Liver (tissue), 8 donors: ENCODE measurements at regions not wholly inside any gene's neighbourhood (a gene's known extent, or its start where the extent isn't known, plus 50 kb on each side); places are given as distances from the start of the nearest gene placed in this dataset.

Source experiments
- DNase-seq: peaks from one replicate; pipeline ENCODE4 v3.0.0-alpha.2; 2017; ENCODE audit warnings: low spot score
- H3K27ac ChIP-seq, 2 donors: one replicate each; pipeline ENCODE4 v1.7.0; 2013; ENCODE audit warnings: inconsistent platforms in 2 of 2, low read length in 2 of 2, control low read depth in 1 of 2, low read depth in 1 of 2, mild to moderate bottlenecking in 1 of 2
- H3K27me3 ChIP-seq, 4 donors: one replicate each; pipeline versions ENCODE4 v1.6.1 to v1.7.0; 2013; ENCODE audit warnings: low read length in 3 of 4, inconsistent platforms in 1 of 4, mild to moderate bottlenecking in 1 of 4, moderate library complexity in 1 of 4; ENCODE audit not compliant: control insufficient read depth in 4 of 4, insufficient read depth in 4 of 4
- H3K36me3 ChIP-seq, 4 donors: one replicate each; pipeline versions ENCODE4 v1.6.1 to v1.7.0; 2013; ENCODE audit warnings: low read length in 3 of 4, mild to moderate bottlenecking in 3 of 4, low read depth in 1 of 4, moderate library complexity in 1 of 4; ENCODE audit not compliant: control insufficient read depth in 4 of 4, insufficient read depth in 3 of 4
- H3K4me1 ChIP-seq, 4 donors: one replicate each; pipeline versions ENCODE4 v1.6.1 to v1.7.0; 2013; ENCODE audit warnings: low read length in 3 of 4, mild to moderate bottlenecking in 3 of 4, moderate library complexity in 1 of 4; ENCODE audit not compliant: control insufficient read depth in 4 of 4, insufficient read depth in 4 of 4
- H3K4me3 ChIP-seq, 3 donors: one replicate each; pipeline versions ENCODE4 v1.6.1 to v1.7.0; 2013; ENCODE audit warnings: low read length in 3 of 3, control low read depth in 1 of 3, low read depth in 1 of 3, mild to moderate bottlenecking in 1 of 3
- H3K9ac ChIP-seq, 2 donors: one replicate each; pipeline ENCODE4 v1.7.0; 2013; ENCODE audit warnings: low read length in 2 of 2, mild to moderate bottlenecking in 2 of 2, moderate library complexity in 2 of 2, control low read depth in 1 of 2, low read depth in 1 of 2
- H3K9me3 ChIP-seq, 4 donors: one replicate each; pipeline versions ENCODE4 v1.6.1 to v1.7.0; 2013; ENCODE audit warnings: low read length in 3 of 4; ENCODE audit not compliant: control insufficient read depth in 4 of 4
- ATF3 ChIP-seq: IDR thresholded peaks from 2 replicates; pipeline ENCODE4 v1.6.1; 2016; ENCODE audit warnings: antibody characterized with exemption
- CTCF ChIP-seq: fragments of 150-350 bp; IDR thresholded peaks from 2 replicates; pipeline ENCODE4 v1.5.1; 2017; ENCODE audit warnings: improper control_type of control experiment, low read depth, low read length; ENCODE audit not compliant: missing input control
- EGR1 ChIP-seq, 2 donors: IDR thresholded peaks; 2 replicates each; pipeline ENCODE4 v1.6.1; 2016 to 2018; ENCODE audit warnings: antibody characterized with exemption in 2 of 2, low read depth in 2 of 2
- FOXA1 ChIP-seq: IDR thresholded peaks from 2 replicates; pipeline ENCODE4 v1.6.1; 2016; ENCODE audit warnings: antibody characterized with exemption
- FOXA2 ChIP-seq: IDR thresholded peaks from 2 replicates; pipeline ENCODE4 v1.6.1; 2016; ENCODE audit warnings: antibody characterized with exemption
- GABPA ChIP-seq, 2 donors: IDR thresholded peaks in 1 of 2; conservative IDR thresholded peaks in 1 of 2; 2 replicates each; pipeline ENCODE4 v1.6.1; 2016; ENCODE audit warnings: antibody characterized with exemption in 2 of 2, mild to moderate bottlenecking in 1 of 2, moderate library complexity in 1 of 2
- HNF4A ChIP-seq, 2 donors: conservative IDR thresholded peaks; 2 replicates each; pipeline ENCODE4 v1.6.1; 2016; ENCODE audit warnings: antibody characterized with exemption in 2 of 2, mild to moderate bottlenecking in 2 of 2
- HNF4G ChIP-seq: IDR thresholded peaks from 2 replicates; pipeline ENCODE4 v1.6.1; 2016; ENCODE audit warnings: antibody characterized with exemption
- JUND ChIP-seq, 2 donors: IDR thresholded peaks; 2 replicates each; pipeline ENCODE4 v1.6.1; 2016; ENCODE audit warnings: antibody characterized with exemption in 2 of 2
- MAX ChIP-seq: IDR thresholded peaks from 2 replicates; pipeline ENCODE4 v1.6.1; 2016; ENCODE audit warnings: antibody characterized with exemption
- NR2F2 ChIP-seq: IDR thresholded peaks from 2 replicates; pipeline ENCODE4 v1.6.1; 2016; ENCODE audit warnings: antibody characterized with exemption
- RAD21 ChIP-seq, 2 donors: IDR thresholded peaks; 2 replicates each; pipeline ENCODE4 v1.6.1; 2016; ENCODE audit warnings: antibody characterized with exemption in 2 of 2, mild to moderate bottlenecking in 2 of 2
- REST ChIP-seq: IDR thresholded peaks from 2 replicates; pipeline ENCODE4 v1.6.1; 2016; ENCODE audit warnings: antibody characterized with exemption, mild to moderate bottlenecking
- RXRA ChIP-seq, 2 donors: IDR thresholded peaks; 2 replicates each; pipeline ENCODE4 v1.6.1; 2017 to 2018; ENCODE audit warnings: antibody characterized with exemption in 2 of 2, mild to moderate bottlenecking in 1 of 2
- SP1 ChIP-seq: IDR thresholded peaks from 2 replicates; pipeline ENCODE4 v1.6.1; 2018; ENCODE audit warnings: antibody characterized with exemption, mild to moderate bottlenecking
- TAF1 ChIP-seq: conservative IDR thresholded peaks from 2 replicates; pipeline ENCODE4 v1.6.1; 2016; ENCODE audit warnings: antibody characterized with exemption, mild to moderate bottlenecking
- YY1 ChIP-seq: IDR thresholded peaks from 2 replicates; pipeline ENCODE4 v1.6.1; 2016; ENCODE audit warnings: antibody characterized with exemption, mild to moderate bottlenecking
- ZBTB33 ChIP-seq: IDR thresholded peaks from 2 replicates; pipeline ENCODE4 v1.6.1; 2016; ENCODE audit warnings: antibody characterized with exemption
- WGBS: extraction: QIAGEN DNeasy Blood & Tissue Kit; methylation state at CpG from one replicate; pipeline ENCODE4 v1.1.7; 2013; 5-methylcytosine and 5-hydroxymethylcytosine counted together
- donor health status: healthy.
- donor health status: healthy.
- donor health status: healthy.
- donor health status: healthy.
- donor health status: healthy.

GRCh38 chr2:5528706-5529105 lies 163.5 kb upstream of the SOX11 start:
- no peaks in the 10 kb centered on the region for H3K36me3 ChIP-seq
- no peaks in the 10 kb centered on the region for H3K4me1 ChIP-seq
- no peak overlapping the region for H3K4me3 ChIP-seq
- no peak overlapping the region for H3K9ac ChIP-seq
- no peak overlapping the region for H3K27ac ChIP-seq
- H3K27me3 ChIP-seq = no peaks in the 10 kb centered on the region
- no peak for DNase-seq
- 84% methylated on average over 8 of the region's 8 CpGs for WGBS
- TF ChIP-seq ZBTB33 = no peak
- no peak for TF ChIP-seq ATF3
- TF ChIP-seq EGR1 (IDR thresholded peaks at IDR 0.05; ENCODE audit: low read depth in 2 of 2) = no peak
- TF ChIP-seq REST = no peak
- TF ChIP-seq HNF4A (conservative IDR thresholded peaks at IDR 0.05) = no peak
- TF ChIP-seq NR2F2 = no peak
- no peak for TF ChIP-seq FOXA1
- no peak for TF ChIP-seq MAX
- TF ChIP-seq YY1 = no peak
- TF ChIP-seq GABPA (IDR thresholded peaks at IDR 0.05 in 1 of 2, conservative IDR thresholded peaks at IDR 0.05 in 1 of 2) = no peak
- TF ChIP-seq JUND (IDR thresholded peaks at IDR 0.05) = no peak
- TF ChIP-seq FOXA2 = no peak
- no peak for TF ChIP-seq CTCF
- no peak for TF ChIP-seq HNF4G
- TF ChIP-seq SP1 = no peak
- no peak for TF ChIP-seq RXRA (IDR thresholded peaks at IDR 0.05)
- TF ChIP-seq TAF1 = no peak
- TF ChIP-seq RAD21 (IDR thresholded peaks at IDR 0.05) = no peak
- H3K9me3 ChIP-seq = no peaks in the 10 kb centered on the region
